CD4-positive, alpha-beta T cell treated with Interleukin-17A for 1 hour (primary cell): ENCODE measurements at regions not wholly inside any gene's neighbourhood (a gene's known extent, or its start where the extent isn't known, plus 50 kb on each side); places are given as distances from the start of the nearest gene placed in this dataset.
"Not testable (repeated sequence)": the region's sequence is repeated elsewhere in the genome, so short reads cannot be mapped to it uniquely, and the experiment has no call there.

Source experiments
- DNase-seq: peaks from one replicate; pipeline ENCODE4 v3.0.0-alpha.2; 2020

- DNase-seq = no peak
Measured at GRCh38 chr21:35559128-35559828, 501.0 kb downstream of the SETD4 start.

DNA sequence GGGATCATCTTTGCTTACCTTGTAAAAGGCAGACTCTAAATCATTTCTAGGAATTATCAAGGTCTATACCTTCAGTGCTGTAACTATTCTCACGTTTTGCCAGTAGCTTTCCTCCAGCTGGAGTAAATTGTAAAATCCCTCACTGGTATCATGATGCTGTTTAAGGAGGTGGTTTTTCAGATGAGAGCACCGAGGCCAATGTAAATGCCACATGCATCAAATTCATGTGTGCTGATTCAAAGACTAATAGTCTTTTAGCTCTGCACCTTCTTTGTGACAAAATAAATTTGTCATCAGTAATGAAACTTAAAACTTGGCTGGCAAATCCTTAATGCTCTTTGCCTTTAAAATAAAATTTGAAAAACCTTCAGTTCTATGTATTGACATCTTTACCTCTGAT lies 503.8 kb downstream of the SETD4 start:
- no peak for DNase-seq

- not testable (repeated sequence) for DNase-seq
Measured at GRCh38 chr21:35552483-35552882, 503.4 kb upstream of the RUNX1 start.

DNA sequence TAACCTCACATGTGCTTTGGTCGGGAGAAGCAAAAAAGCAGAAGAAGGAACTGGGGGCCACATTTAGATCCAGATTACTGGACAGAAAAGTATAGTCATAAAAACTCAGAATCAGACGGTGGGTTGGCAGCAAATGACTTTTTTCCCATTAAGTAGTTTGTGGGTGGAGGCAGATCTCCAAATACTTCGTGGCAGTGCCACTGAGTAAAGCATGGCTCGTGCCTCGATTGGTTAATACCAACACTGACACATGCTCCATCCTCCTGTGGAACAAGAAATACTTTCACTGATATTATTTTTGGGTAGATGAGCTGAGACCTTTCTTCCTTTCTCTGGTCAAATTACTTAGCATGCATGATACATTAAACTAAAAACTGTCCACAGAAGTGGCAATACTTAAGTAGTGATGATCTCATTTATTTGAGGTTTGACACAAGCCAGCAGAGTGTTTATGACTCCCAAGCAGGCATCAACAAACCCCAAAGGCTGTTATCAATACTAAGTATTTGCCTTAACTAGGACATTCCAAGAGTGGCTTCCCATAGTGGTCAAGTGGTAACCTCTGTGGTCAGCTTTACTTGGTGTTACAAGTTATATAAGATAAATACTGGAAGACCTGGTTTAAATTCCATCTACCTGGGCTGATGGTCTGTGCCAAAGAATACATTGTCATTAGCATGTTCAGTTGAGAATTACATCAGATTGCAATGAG lies 500.0 kb upstream of the RUNX1 start:
- no peak for DNase-seq

- no peak for DNase-seq
Measured at GRCh38 chr21:35547946-35548774, 499.1 kb upstream of the RUNX1 start.

DNA sequence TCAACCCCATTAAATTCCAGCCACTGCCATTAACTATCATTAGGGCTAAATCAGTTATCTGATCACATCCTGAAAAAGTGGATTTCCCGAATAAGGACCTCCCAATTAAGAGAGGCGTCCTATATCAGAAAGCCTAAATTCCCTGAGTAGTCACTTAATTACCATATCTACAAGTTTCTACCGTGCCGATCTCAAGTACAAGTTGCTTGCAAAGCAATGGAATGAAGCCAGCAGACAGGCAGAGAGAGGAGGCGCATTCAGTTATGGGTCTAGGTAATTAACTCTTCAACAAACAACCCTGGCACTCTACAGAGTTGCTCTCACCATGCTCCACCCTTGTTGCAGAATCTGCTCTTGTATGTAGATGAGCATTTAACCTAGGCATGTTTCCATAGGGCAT lies 494.6 kb upstream of the RUNX1 start:
- no peak for DNase-seq

DNA sequence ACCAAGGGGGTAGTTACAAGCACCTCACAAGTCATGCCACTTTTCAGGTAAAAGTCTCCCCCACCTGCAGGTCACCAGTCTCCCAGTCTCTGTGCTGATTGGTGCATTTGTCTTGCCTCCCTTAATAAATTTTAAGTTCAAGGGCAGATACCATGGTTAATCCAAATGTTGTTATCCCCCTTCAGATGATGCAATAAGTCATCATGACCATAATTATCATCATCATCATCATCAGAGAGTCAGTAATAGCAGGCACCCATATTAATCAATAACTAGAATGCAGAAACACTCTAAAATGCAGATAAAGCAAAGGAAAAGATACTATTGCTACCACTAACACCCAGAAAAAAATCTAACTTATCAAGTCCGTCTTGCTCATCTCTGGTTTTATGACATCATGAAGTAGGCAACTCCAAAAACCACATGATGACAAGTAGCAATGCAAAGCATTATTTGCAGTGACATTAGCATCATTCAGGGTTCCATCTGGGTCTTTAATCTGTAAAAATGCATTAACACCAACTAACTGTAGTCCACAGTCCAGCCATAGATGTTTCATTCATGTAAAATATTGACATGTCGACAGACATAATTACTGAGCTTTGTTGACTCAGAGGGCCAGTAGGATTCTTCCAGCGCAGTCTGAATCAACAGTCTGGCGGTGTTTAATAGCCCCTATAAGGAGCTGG lies 492.0 kb upstream of the RUNX1 start:
- DNase-seq = no peak

DNA sequence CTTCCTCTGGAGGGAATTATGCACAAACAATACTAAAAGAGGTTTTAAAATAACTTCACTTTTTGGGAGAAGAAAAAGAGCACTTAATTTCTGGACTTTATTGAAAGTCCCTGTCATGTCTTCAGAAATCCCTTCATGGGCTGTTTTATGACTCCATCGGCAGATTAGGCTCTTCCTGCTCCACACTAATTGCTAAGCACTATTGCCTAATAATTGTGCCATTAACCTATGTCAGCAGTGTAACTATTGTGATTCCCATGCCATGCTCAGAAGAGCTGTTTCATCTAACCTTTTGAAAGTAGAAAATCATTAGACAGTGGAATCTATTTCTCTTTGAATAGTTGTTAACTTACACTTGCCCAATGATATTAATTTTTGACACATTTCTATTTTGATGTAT lies 489.3 kb upstream of the RUNX1 start:
- DNase-seq = no peak

DNA sequence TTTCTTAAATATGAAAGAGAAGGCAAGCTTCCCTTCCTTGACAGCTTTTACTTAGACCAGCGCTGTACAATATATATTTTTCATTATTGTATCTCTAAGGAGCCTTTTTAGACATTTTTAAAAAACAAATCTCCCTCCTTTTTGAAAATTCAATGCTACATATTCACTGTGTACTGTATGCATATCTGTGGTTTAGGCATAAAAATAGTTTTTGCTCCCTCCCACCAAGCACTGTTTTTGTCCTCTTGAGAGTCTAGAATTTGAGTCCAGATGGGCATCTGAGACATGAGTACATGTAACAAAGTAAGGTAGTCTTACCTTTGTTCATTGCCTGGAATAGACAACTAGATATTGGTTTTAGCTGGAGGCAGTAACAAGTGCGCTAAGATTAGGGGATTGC lies 488.5 kb upstream of the RUNX1 start:
- no peak for DNase-seq

- DNase-seq = no peak
Measured at GRCh38 chr21:35533893-35534292, 484.8 kb upstream of the RUNX1 start.

DNA sequence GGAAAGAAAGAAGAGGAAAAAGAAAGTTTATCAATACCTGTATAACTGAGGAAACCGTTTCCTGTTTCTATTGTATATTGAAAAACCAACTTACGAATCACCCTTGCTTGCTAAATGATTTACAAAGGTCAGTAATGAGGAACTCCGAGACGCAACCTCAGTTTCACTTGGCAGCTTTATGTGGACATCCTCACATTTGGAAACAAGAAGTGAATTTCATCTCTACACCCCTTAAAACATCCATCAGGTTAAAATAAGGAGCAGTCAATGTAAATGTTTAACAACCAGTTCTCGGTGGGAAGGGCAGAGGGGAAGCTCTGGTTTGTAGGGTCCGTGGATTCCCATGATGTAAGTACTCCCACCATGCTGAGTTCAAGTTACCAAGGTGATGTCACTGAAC lies 481.7 kb upstream of the RUNX1 start:
- DNase-seq = no peak

DNA sequence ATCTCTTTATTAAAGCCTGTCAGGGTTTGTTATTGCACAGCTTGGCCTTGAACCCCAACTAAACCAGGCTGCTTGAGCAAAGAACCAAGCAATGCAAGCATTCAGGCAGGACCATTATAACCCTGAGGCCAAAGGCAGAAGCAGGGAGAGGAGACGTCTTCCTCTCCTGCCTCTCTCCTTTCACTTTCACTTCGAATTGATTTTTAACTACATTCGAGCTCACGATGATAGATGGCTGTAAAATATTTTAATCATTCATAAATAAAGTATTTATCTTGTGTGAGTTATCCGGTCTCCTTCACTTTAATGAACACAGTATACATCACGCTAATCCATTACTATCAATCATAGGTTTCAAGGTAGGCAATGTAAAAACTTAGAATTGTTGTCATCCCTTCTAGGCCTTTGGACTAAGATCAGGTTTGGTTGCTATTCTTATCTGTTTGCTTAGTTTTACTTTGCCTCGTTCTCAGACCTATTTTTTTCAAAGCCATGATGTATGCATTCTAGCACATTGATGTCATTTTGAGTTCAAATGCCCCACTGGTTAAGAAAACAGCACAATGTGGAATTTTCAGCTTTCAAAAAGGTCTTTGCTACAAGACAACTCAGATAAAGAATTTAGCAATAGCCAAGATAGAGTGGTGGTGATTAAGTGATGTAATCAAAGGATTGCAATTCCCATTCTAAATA lies 480.2 kb upstream of the RUNX1 start:
- DNase-seq = peak; percentile 49

- peak; percentile 35 for DNase-seq
Measured at GRCh38 chr21:35528116-35529042, 479.3 kb upstream of the RUNX1 start.

DNA sequence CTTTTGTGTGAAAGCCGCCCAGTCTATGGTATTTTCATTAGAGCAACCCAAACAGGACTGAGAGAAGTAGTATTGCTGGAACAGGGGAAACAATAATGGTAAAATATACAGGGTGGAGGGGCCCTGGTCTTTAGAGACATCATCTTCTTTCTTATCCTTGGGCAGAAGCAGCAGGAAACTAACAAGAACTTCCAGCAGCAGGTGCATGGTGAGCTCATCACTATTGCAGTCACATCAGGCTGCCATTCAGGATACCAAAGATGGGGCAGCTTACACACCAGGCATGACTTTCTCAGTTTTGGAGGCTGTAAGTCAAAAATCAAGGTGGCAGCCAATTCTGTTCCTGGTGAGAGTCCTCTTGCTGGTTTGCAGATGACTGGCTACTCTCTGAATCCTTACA lies 478.3 kb upstream of the RUNX1 start:
- DNase-seq = no peak

DNA sequence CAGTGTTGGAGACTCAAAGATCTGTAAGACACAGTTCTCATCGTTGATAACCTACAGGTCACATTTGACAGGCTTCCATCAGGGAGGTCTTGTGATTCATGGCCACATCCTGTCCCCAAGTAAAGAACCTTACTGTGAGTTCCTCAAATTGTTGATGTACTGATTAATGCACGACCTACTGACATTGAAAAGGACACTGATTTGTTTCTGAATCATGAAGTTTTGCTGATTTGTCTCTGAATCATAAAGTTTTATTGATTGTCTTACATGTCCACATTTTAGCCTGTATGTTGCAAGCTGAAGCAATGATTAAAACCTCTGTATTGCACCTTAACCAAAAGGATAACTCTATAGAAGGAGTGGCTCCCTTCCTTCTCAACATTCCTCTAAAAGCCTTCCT lies 476.3 kb upstream of the RUNX1 start:
- no peak for DNase-seq

- DNase-seq = no peak
Measured at GRCh38 chr21:35521852-35522505, 472.9 kb upstream of the RUNX1 start.

- no peak for DNase-seq
Measured at GRCh38 chr21:35521293-35521692, 472.2 kb upstream of the RUNX1 start.

DNA sequence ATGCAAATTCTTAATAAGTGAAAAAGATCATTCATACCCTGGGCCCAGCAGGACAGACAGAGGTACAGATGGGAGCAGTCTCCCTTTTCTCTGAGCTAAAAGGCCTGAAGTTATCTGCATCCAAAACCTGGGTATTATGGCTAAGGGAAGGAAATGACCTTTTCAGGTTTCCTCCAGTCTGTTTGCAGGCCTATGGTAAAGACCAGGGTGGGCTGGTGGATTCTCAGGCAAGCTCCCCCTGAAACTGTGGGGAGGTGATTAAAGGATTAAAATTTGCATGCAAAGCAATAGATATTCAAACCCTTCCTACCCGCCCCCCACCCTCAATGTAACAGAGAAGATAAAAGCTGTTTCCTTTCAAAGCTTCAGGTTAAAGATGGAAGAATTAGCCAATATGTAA lies 471.8 kb upstream of the RUNX1 start:
- DNase-seq = no peak

GRCh38 chr21:35520302-35520701 lies 471.2 kb upstream of the RUNX1 start:
- no peak for DNase-seq

DNA sequence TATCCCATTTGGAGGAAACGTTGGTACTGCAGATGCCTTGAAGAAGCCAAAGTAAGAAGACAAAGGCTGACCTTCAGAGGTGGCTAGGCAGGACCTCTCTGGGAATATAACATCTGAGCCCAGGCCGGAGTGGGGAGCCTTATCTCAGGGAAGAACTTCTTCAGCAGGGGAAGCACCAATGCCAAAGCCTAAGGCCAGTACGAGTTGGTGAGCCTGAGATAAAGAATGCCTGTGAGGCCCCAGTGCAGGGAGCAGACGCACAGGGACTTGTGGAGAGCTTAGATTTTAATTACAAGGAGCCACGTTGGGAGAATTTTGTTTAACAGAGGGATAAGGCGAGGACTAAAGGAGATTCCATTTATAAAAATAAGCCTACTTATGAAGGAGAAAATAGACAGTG lies 468.8 kb upstream of the RUNX1 start:
- DNase-seq = no peak

GRCh38 chr21:35516292-35516691 lies 467.2 kb upstream of the RUNX1 start:
- not testable (repeated sequence) for DNase-seq
